ENCODE measurements at regions not wholly inside any gene's neighbourhood (a gene's known extent, or its start where the extent isn't known, plus 50 kb on each side); places are given as distances from the start of the nearest gene placed in this dataset.

DNA sequence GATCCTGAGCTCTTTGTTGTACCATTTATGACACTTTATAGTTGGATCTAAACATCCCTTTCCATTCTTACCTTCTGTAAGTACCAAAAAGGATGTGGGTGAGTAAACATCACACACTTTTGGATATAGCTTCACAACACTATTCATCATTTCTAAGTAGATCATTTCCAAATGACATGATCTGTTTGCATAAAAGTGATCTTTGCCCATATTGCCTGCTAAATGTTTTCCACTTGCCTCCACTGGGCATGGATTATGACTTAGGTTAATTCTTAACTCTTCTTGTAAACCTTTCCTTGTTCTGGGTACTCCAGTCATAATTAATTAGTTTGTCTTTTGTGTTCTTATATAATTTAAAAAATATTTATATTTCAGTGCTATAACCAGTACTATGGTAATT, 244.9 kb upstream of the AGA start:
- TF ChIP-seq, protein P1, sequence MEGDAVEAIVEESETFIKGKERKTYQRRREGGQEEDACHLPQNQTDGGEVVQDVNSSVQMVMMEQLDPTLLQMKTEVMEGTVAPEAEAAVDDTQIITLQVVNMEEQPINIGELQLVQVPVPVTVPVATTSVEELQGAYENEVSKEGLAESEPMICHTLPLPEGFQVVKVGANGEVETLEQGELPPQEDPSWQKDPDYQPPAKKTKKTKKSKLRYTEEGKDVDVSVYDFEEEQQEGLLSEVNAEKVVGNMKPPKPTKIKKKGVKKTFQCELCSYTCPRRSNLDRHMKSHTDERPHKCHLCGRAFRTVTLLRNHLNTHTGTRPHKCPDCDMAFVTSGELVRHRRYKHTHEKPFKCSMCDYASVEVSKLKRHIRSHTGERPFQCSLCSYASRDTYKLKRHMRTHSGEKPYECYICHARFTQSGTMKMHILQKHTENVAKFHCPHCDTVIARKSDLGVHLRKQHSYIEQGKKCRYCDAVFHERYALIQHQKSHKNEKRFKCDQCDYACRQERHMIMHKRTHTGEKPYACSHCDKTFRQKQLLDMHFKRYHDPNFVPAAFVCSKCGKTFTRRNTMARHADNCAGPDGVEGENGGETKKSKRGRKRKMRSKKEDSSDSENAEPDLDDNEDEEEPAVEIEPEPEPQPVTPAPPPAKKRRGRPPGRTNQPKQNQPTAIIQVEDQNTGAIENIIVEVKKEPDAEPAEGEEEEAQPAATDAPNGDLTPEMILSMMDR (IDR thresholded peaks at IDR 0.05), result no peak
- no peak for TF ChIP-seq POLR2A (IDR thresholded peaks at IDR 0.05)

Data from heart left ventricle (tissue), 13 donors.